ENCODE measurements at regions not wholly inside any gene's neighbourhood (a gene's known extent, or its start where the extent isn't known, plus 50 kb on each side); places are given as distances from the start of the nearest gene placed in this dataset.

DNA sequence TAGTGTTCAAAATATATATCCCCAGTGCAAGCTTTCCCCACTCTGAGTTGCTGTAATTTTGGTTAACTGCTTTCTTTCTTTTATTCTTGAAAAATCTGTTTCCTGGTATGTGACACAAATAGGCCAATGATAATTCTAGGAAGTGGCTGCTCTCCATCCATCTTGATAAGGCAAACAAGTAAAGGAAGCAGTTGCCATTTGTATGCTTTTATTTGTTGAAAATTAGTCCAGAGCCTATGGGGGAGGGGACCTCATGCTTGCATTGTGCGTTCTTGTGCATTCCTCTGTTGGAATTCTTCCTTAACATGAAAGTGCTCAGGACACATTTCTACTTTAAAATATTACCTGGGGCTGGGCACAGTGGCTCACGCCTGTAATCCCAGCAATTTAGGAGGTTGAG lies 111.2 kb upstream of the FSHR start:
- TF ChIP-seq, protein P1, sequence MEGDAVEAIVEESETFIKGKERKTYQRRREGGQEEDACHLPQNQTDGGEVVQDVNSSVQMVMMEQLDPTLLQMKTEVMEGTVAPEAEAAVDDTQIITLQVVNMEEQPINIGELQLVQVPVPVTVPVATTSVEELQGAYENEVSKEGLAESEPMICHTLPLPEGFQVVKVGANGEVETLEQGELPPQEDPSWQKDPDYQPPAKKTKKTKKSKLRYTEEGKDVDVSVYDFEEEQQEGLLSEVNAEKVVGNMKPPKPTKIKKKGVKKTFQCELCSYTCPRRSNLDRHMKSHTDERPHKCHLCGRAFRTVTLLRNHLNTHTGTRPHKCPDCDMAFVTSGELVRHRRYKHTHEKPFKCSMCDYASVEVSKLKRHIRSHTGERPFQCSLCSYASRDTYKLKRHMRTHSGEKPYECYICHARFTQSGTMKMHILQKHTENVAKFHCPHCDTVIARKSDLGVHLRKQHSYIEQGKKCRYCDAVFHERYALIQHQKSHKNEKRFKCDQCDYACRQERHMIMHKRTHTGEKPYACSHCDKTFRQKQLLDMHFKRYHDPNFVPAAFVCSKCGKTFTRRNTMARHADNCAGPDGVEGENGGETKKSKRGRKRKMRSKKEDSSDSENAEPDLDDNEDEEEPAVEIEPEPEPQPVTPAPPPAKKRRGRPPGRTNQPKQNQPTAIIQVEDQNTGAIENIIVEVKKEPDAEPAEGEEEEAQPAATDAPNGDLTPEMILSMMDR (conservative IDR thresholded peaks at IDR 0.05 in 1 of 2, IDR thresholded peaks at IDR 0.05 in 1 of 2; ENCODE audit: extremely low read depth in 1 of 2, insufficient read depth in 1 of 2, low read depth in 1 of 2, low read length in 2 of 2), result no peak
- TF ChIP-seq EZH2 (IDR thresholded peaks at IDR 0.05; ENCODE audit: borderline replicate concordance, low read length), result no peak

All from mammary epithelial cell (primary cell).